HEK293 (cell line): ENCODE measurements at regions not wholly inside any gene's neighbourhood (a gene's known extent, or its start where the extent isn't known, plus 50 kb on each side); places are given as distances from the start of the nearest gene placed in this dataset.
A peak's percentile ranks its signal among the peaks of the same experiment; 100 is the strongest.

Source experiments
- CTCF ChIA-PET: fragments of 350-600 bp; formaldehyde crosslinking; extraction: SDS; loops from one replicate; lab custom pipeline; 2021; ENCODE audit warnings: antibody characterized with exemption; lab: Yijun Ruan, JAX
- POLR2A ChIA-PET: fragments of 300-600 bp; formaldehyde crosslinking; extraction: SDS; loops from one replicate; lab custom pipeline; 2020; ENCODE audit warnings: antibody characterized with exemption, inconsistent platforms; lab: Yijun Ruan, JAX
- H3K27ac ChIP-seq: fragments of 200-500 bp; sonication (Bioruptor generic); 2 replicates; pipeline ENCODE4 v1.5.1; 2014; ENCODE audit warnings: low read depth, low read length, control low read depth, inconsistent platforms; ENCODE audit errors: extremely low read depth
- H3K36me3 ChIP-seq, 2 experiments: fragments of 200-500 bp in 1 of 2; sonication (Bioruptor generic) in 1 of 2; 1 replicate in 1 of 2; 2 replicates in 1 of 2; pipeline ENCODE4 v1.5.1; 2014 to 2017; ENCODE audit warnings: inconsistent platforms in 2 of 2, low read length in 2 of 2; ENCODE audit not compliant: control insufficient read depth in 2 of 2, insufficient read depth in 1 of 2
- H3K4me1 ChIP-seq: fragments of 200-500 bp; sonication (Bioruptor generic); 2 replicates; pipeline ENCODE4 v1.5.1; 2014; ENCODE audit warnings: mild to moderate bottlenecking, low read length, inconsistent platforms; ENCODE audit not compliant: control insufficient read depth, insufficient read depth
- H3K4me3 ChIP-seq: 2 replicates; pipeline ENCODE4 v1.5.1; 2011; ENCODE audit warnings: low read depth, mild to moderate bottlenecking, control low read depth, low read length, moderate library complexity
- H3K9me3 ChIP-seq: fragments of 200-500 bp; sonication (Bioruptor generic); 2 replicates; pipeline ENCODE4 v1.5.1; 2014; ENCODE audit warnings: low read depth, low read length, inconsistent platforms; ENCODE audit not compliant: control insufficient read depth, insufficient read depth
- ATF2 ChIP-seq: fragments of 450-650 bp; formaldehyde crosslinking; IDR thresholded peaks from 2 replicates; pipeline ENCODE4 v1.5.1; 2016; ENCODE audit warnings: missing biosample characterization, missing genetic modification characterization, low read depth
- OSR2 ChIP-seq: fragments of 450-650 bp; formaldehyde crosslinking; IDR thresholded peaks from 2 replicates; pipeline ENCODE4 v1.5.1; 2016; ENCODE audit warnings: missing biosample characterization, missing genetic modification characterization
- OVOL3 ChIP-seq: fragments of 450-650 bp; formaldehyde crosslinking; IDR thresholded peaks from 2 replicates; pipeline ENCODE4 v1.5.1; 2016; ENCODE audit warnings: missing biosample characterization, missing genetic modification characterization
- SCRT1 ChIP-seq: fragments of 450-650 bp; formaldehyde crosslinking; IDR thresholded peaks from 2 replicates; pipeline ENCODE4 v1.5.1; 2016; ENCODE audit warnings: missing biosample characterization, missing genetic modification characterization, borderline replicate concordance
- SP7 ChIP-seq: fragments of 450-650 bp; formaldehyde crosslinking; IDR thresholded peaks from 2 replicates; pipeline ENCODE4 v1.5.1; 2016; ENCODE audit warnings: missing biosample characterization, missing genetic modification characterization
- YY1 ChIP-seq: fragments of 450-650 bp; formaldehyde crosslinking; IDR thresholded peaks from 2 replicates; pipeline ENCODE4 v1.5.1; 2018; ENCODE audit warnings: missing biosample characterization, missing genetic modification characterization
- ZBTB1 ChIP-seq: fragments of 450-650 bp; formaldehyde crosslinking; IDR thresholded peaks from 2 replicates; pipeline ENCODE4 v1.5.1; 2016; ENCODE audit warnings: missing biosample characterization, missing genetic modification characterization
- ZBTB10 ChIP-seq: fragments of 450-650 bp; formaldehyde crosslinking; IDR thresholded peaks from 2 replicates; pipeline ENCODE4 v1.5.1; 2016; ENCODE audit warnings: missing biosample characterization, missing genetic modification characterization
- ZBTB48 ChIP-seq: fragments of 450-650 bp; formaldehyde crosslinking; IDR thresholded peaks from 2 replicates; pipeline ENCODE4 v1.5.1; 2016; ENCODE audit warnings: missing biosample characterization, missing genetic modification characterization
- ZBTB6 ChIP-seq: fragments of 450-650 bp; formaldehyde crosslinking; IDR thresholded peaks from 2 replicates; pipeline ENCODE4 v1.5.1; 2017; ENCODE audit warnings: missing biosample characterization, missing genetic modification characterization
- ZFP37 ChIP-seq: fragments of 450-650 bp; formaldehyde crosslinking; IDR thresholded peaks from 2 replicates; pipeline ENCODE4 v1.5.1; 2016; ENCODE audit warnings: missing biosample characterization, missing genetic modification characterization
- ZIC2 ChIP-seq: fragments of 450-650 bp; formaldehyde crosslinking; IDR thresholded peaks from 2 replicates; pipeline ENCODE4 v1.5.1; 2016; ENCODE audit warnings: missing biosample characterization, missing genetic modification characterization
- ZNF335 ChIP-seq: fragments of 450-650 bp; formaldehyde crosslinking; conservative IDR thresholded peaks from 2 replicates; pipeline ENCODE4 v1.5.1; 2016; ENCODE audit warnings: missing biosample characterization, missing genetic modification characterization
- ZNF366 ChIP-seq: fragments of 450-650 bp; formaldehyde crosslinking; conservative IDR thresholded peaks from 2 replicates; pipeline ENCODE4 v1.5.1; 2016; ENCODE audit warnings: missing biosample characterization, missing genetic modification characterization
- ZNF404 ChIP-seq: fragments of 450-650 bp; formaldehyde crosslinking; IDR thresholded peaks from 2 replicates; pipeline ENCODE4 v1.5.1; 2017; ENCODE audit warnings: missing biosample characterization, missing genetic modification characterization
- ZNF518A ChIP-seq: fragments of 450-650 bp; formaldehyde crosslinking; conservative IDR thresholded peaks from 2 replicates; pipeline ENCODE4 v1.5.1; 2016; ENCODE audit warnings: low read depth, missing biosample characterization, missing genetic modification characterization
- ZNF521 ChIP-seq: fragments of 450-650 bp; formaldehyde crosslinking; IDR thresholded peaks from 2 replicates; pipeline ENCODE4 v1.5.1; 2017; ENCODE audit warnings: missing biosample characterization, mild to moderate bottlenecking, missing genetic modification characterization
- ZNF530 ChIP-seq: fragments of 450-650 bp; formaldehyde crosslinking; IDR thresholded peaks from 2 replicates; pipeline ENCODE4 v1.5.1; 2016; ENCODE audit warnings: low read depth, missing biosample characterization, missing genetic modification characterization
- ZNF548 ChIP-seq: fragments of 450-650 bp; formaldehyde crosslinking; IDR thresholded peaks from 2 replicates; pipeline ENCODE4 v1.5.1; 2016; ENCODE audit warnings: missing biosample characterization, missing genetic modification characterization
- ZNF558 ChIP-seq: fragments of 450-650 bp; formaldehyde crosslinking; IDR thresholded peaks from 2 replicates; pipeline ENCODE4 v1.5.1; 2016; ENCODE audit warnings: missing biosample characterization, missing genetic modification characterization
- ZNF629 ChIP-seq: fragments of 450-650 bp; formaldehyde crosslinking; IDR thresholded peaks from 2 replicates; pipeline ENCODE4 v1.5.1; 2017; ENCODE audit warnings: missing biosample characterization, missing genetic modification characterization
- ZNF639 ChIP-seq: fragments of 450-650 bp; formaldehyde crosslinking; IDR thresholded peaks from 2 replicates; pipeline ENCODE4 v1.5.1; 2016; ENCODE audit warnings: missing biosample characterization, missing genetic modification characterization
- ZNF677 ChIP-seq: fragments of 450-650 bp; IDR thresholded peaks from 2 replicates; pipeline ENCODE4 v1.5.0; 2018; ENCODE audit warnings: missing biosample characterization, mild to moderate bottlenecking, missing genetic modification characterization, moderate library complexity
- ZNF843 ChIP-seq: fragments of 450-650 bp; formaldehyde crosslinking; IDR thresholded peaks from 2 replicates; pipeline ENCODE4 v1.5.1; 2016; ENCODE audit warnings: missing biosample characterization, missing genetic modification characterization

- TF ChIP-seq ZFP37 (tag by site-specific recombination) (0 out of 2 replicates have a peak, but pooled peaks have one; percentile 44), ZBTB48 (tag by site-specific recombination) (peak; percentile 36; the same call in 1 of the 2 replicates), ZNF677 (tag by site-specific recombination) (no peak), ZNF843 (tag by site-specific recombination) (0 out of 2 replicates have a peak, but pooled peaks have one; percentile 28), ZNF548 (no peak), ZNF366 (tag by site-specific recombination) (peak; percentile 46; the same call in 1 of the 2 replicates), ZNF521 (no peak), ZBTB1 (tag by site-specific recombination) (no peak), ZNF335 (peak; percentile 17; the same call in 1 of the 2 replicates), ZIC2 (tag by site-specific recombination) (no peak), ATF2 (peak; percentile 91), ZNF629 (peak; percentile 91), ZNF404 (tag by site-specific recombination) (no peak), OSR2 (tag by site-specific recombination) (no peak), ZNF639 (0 out of 2 replicates have a peak, but pooled peaks have one; percentile 26), ZBTB10 (no peak), ZBTB6 (tag by site-specific recombination) (no peak)
Measured at GRCh38 chr5:175381130-175381529, 62.9 kb downstream of the DRD1 start (continued).

GRCh38 chr5:175380701-175381100 is 63.3 kb downstream of the DRD1 start:
- no peaks in the 10 kb centered on the region for H3K36me3 ChIP-seq
- H3K27ac ChIP-seq: no peak overlapping the region
- H3K4me3 ChIP-seq: no peak overlapping the region
- CTCF ChIA-PET: interaction anchor here (0.6 kb wide), 2 partner anchors 19 to 23 kb away, joined by 3 to 4 read pairs; no protein-coding TSS in a partner anchor
- peaks cover 22% of the 10 kb centered on the region for H3K4me1 ChIP-seq
- peak; percentile 96 for TF ChIP-seq SP7 (tag by site-specific recombination)
- no peak for TF ChIP-seq YY1 (tag by site-specific recombination)
- H3K9me3 ChIP-seq: no peaks in the 10 kb centered on the region
- POLR2A ChIA-PET: no interaction called here

GRCh38 chr5:175379867-175380266 is 64.1 kb downstream of the DRD1 start:
- POLR2A ChIA-PET: no interaction called here
- Histone ChIP-seq H3K27ac (no peak overlapping the region), H3K4me1 (peaks cover 15% of the 10 kb centered on the region), H3K36me3 (no peaks in the 10 kb centered on the region), H3K9me3 (no peaks in the 10 kb centered on the region), H3K4me3 (no peak overlapping the region)
- CTCF ChIA-PET: interaction anchor here (0.6 to 1.4 kb wide), 2 partner anchors 136 to 328 kb away, joined by 3 to 4 read pairs; no protein-coding TSS in a partner anchor
- no peak for TF ChIP-seq ZNF530 (tag by site-specific recombination)
- 0 out of 2 replicates have a peak, but pooled peaks have one; percentile 21 for TF ChIP-seq ZNF558 (tag by site-specific recombination)
- TF ChIP-seq ZNF518A (tag by site-specific recombination): no peak
- no peak for TF ChIP-seq OVOL3 (tag by site-specific recombination)
- TF ChIP-seq SCRT1 (tag by site-specific recombination): 0 out of 2 replicates have a peak, but pooled peaks have one; percentile 18
